HEK293 (cell line): ENCODE measurements at regions not wholly inside any gene's neighbourhood (a gene's known extent, or its start where the extent isn't known, plus 50 kb on each side); places are given as distances from the start of the nearest gene placed in this dataset.

ENCODE experiments used
- CTCF ChIA-PET: fragments of 350-600 bp; formaldehyde crosslinking; extraction: SDS; loops from one replicate; lab custom pipeline; 2021; ENCODE audit warnings: antibody characterized with exemption; lab: Yijun Ruan, JAX
- POLR2A ChIA-PET: fragments of 300-600 bp; formaldehyde crosslinking; extraction: SDS; loops from one replicate; lab custom pipeline; 2020; ENCODE audit warnings: antibody characterized with exemption, inconsistent platforms; lab: Yijun Ruan, JAX
- H3K27ac ChIP-seq: fragments of 200-500 bp; sonication (Bioruptor generic); 2 replicates; pipeline ENCODE4 v1.5.1; 2014; ENCODE audit warnings: low read depth, low read length, control low read depth, inconsistent platforms; ENCODE audit errors: extremely low read depth
- H3K36me3 ChIP-seq, 2 experiments: fragments of 200-500 bp in 1 of 2; sonication (Bioruptor generic) in 1 of 2; 1 replicate in 1 of 2; 2 replicates in 1 of 2; pipeline ENCODE4 v1.5.1; 2014 to 2017; ENCODE audit warnings: inconsistent platforms in 2 of 2, low read length in 2 of 2; ENCODE audit not compliant: control insufficient read depth in 2 of 2, insufficient read depth in 1 of 2
- H3K4me1 ChIP-seq: fragments of 200-500 bp; sonication (Bioruptor generic); 2 replicates; pipeline ENCODE4 v1.5.1; 2014; ENCODE audit warnings: mild to moderate bottlenecking, low read length, inconsistent platforms; ENCODE audit not compliant: control insufficient read depth, insufficient read depth
- H3K4me3 ChIP-seq: 2 replicates; pipeline ENCODE4 v1.5.1; 2011; ENCODE audit warnings: low read depth, mild to moderate bottlenecking, control low read depth, low read length, moderate library complexity
- H3K9me3 ChIP-seq: fragments of 200-500 bp; sonication (Bioruptor generic); 2 replicates; pipeline ENCODE4 v1.5.1; 2014; ENCODE audit warnings: low read depth, low read length, inconsistent platforms; ENCODE audit not compliant: control insufficient read depth, insufficient read depth
- BCL11B ChIP-seq: fragments of 450-650 bp; formaldehyde crosslinking; IDR thresholded peaks from 2 replicates; pipeline ENCODE4 v1.5.1; 2016; ENCODE audit warnings: low read depth, missing biosample characterization, missing genetic modification characterization
- BCL6B ChIP-seq: fragments of 450-650 bp; formaldehyde crosslinking; IDR thresholded peaks from 2 replicates; pipeline ENCODE4 v1.5.1; 2017; ENCODE audit warnings: missing biosample characterization, missing genetic modification characterization
- FEZF1 ChIP-seq: fragments of 450-650 bp; formaldehyde crosslinking; IDR thresholded peaks from 2 replicates; pipeline ENCODE4 v1.5.1; 2016; ENCODE audit warnings: missing biosample characterization, missing genetic modification characterization
- PRDM10 ChIP-seq: fragments of 450-650 bp; formaldehyde crosslinking; IDR thresholded peaks from 2 replicates; pipeline ENCODE4 v1.5.1; 2016; ENCODE audit warnings: missing biosample characterization, missing genetic modification characterization
- REST ChIP-seq: fragments of 450-650 bp; formaldehyde crosslinking; IDR thresholded peaks from 2 replicates; pipeline ENCODE4 v1.5.1; 2016; ENCODE audit warnings: missing biosample characterization, missing genetic modification characterization
- SCRT2 ChIP-seq: fragments of 450-650 bp; formaldehyde crosslinking; IDR thresholded peaks from 2 replicates; pipeline ENCODE4 v1.5.1; 2016; ENCODE audit warnings: missing biosample characterization, missing genetic modification characterization
- ZBTB20 ChIP-seq: fragments of 450-650 bp; formaldehyde crosslinking; IDR thresholded peaks from 2 replicates; pipeline ENCODE4 v1.5.1; 2016; ENCODE audit warnings: missing biosample characterization, missing genetic modification characterization
- ZNF121 ChIP-seq: fragments of 450-650 bp; formaldehyde crosslinking; IDR thresholded peaks from 2 replicates; pipeline ENCODE4 v1.5.1; 2016; ENCODE audit warnings: missing biosample characterization, missing genetic modification characterization
- ZNF132 ChIP-seq: fragments of 450-650 bp; formaldehyde crosslinking; IDR thresholded peaks from 2 replicates; pipeline ENCODE4 v1.5.1; 2017; ENCODE audit warnings: missing biosample characterization, missing genetic modification characterization, borderline replicate concordance
- ZNF184 ChIP-seq: fragments of 450-650 bp; IDR thresholded peaks from 2 replicates; pipeline ENCODE4 v1.5.1; 2018; ENCODE audit warnings: missing biosample characterization, mild to moderate bottlenecking, missing genetic modification characterization
- ZNF214 ChIP-seq: fragments of 450-650 bp; formaldehyde crosslinking; IDR thresholded peaks from 2 replicates; pipeline ENCODE4 v1.5.1; 2017; ENCODE audit warnings: missing biosample characterization, mild to moderate bottlenecking, missing genetic modification characterization, borderline replicate concordance
- ZNF449 ChIP-seq: fragments of 450-650 bp; formaldehyde crosslinking; IDR thresholded peaks from 2 replicates; pipeline ENCODE4 v1.5.1; 2017; ENCODE audit warnings: missing biosample characterization, mild to moderate bottlenecking, missing genetic modification characterization, moderate library complexity
- ZNF529 ChIP-seq: fragments of 450-650 bp; formaldehyde crosslinking; IDR thresholded peaks from 2 replicates; pipeline ENCODE4 v1.5.1; 2017; ENCODE audit warnings: missing genetic modification characterization, missing biosample characterization; ENCODE audit not compliant: insufficient replicate concordance
- ZNF548 ChIP-seq: fragments of 450-650 bp; formaldehyde crosslinking; IDR thresholded peaks from 2 replicates; pipeline ENCODE4 v1.5.1; 2016; ENCODE audit warnings: missing biosample characterization, missing genetic modification characterization
- ZNF561 ChIP-seq: fragments of 450-650 bp; IDR thresholded peaks from 2 replicates; pipeline ENCODE4 v1.5.1; 2018; ENCODE audit warnings: missing biosample characterization, missing genetic modification characterization, borderline replicate concordance
- ZNF624 ChIP-seq: fragments of 450-650 bp; formaldehyde crosslinking; IDR thresholded peaks from 2 replicates; pipeline ENCODE4 v1.5.1; 2017; ENCODE audit warnings: missing biosample characterization, missing genetic modification characterization
- ZSCAN18 ChIP-seq: fragments of 450-650 bp; formaldehyde crosslinking; IDR thresholded peaks from 2 replicates; pipeline ENCODE4 v1.5.1; 2016; ENCODE audit warnings: missing biosample characterization, missing genetic modification characterization

GRCh38 chr3:127445581-127446343, 144.8 kb downstream of the TPRA1 start:
- Histone ChIP-seq H3K27ac (no peak overlapping the region), H3K4me1 (no peaks in the 10 kb centered on the region), H3K4me3 (no peak overlapping the region), H3K36me3 (no peaks in the 10 kb centered on the region), H3K9me3 (no peaks in the 10 kb centered on the region)
- ChIA-PET CTCF (interaction anchor here (2.0 kb wide), 1 partner anchor 10 kb away, joined by 11 read pairs; no protein-coding TSS in a partner anchor), POLR2A (no interaction called here)
- TF ChIP-seq BCL6B (tag by site-specific recombination) (no peak), ZNF449 (tag by site-specific recombination) (no peak), SCRT2 (tag by site-specific recombination) (peak; percentile 61; the same call in 1 of the 2 replicates)

- Histone ChIP-seq H3K27ac (no peak overlapping the region), H3K9me3 (no peaks in the 10 kb centered on the region), H3K4me3 (no peak overlapping the region), H3K4me1 (no peaks in the 10 kb centered on the region), H3K36me3 (no peaks in the 10 kb centered on the region)
- ChIA-PET POLR2A (no interaction called here), CTCF (interaction anchor here (0.6 kb wide), 1 partner anchor 9 kb away, joined by 3 read pairs; no protein-coding TSS in a partner anchor)
- TF ChIP-seq ZNF529 (tag by site-specific recombination) (no peak), ZNF548 (no peak)
Observed at GRCh38 chr3:127444761-127445160, 145.8 kb downstream of the TPRA1 start.

- H3K9me3 ChIP-seq, result no peaks in the 10 kb centered on the region
- H3K27ac ChIP-seq, result no peak overlapping the region
- H3K36me3 ChIP-seq, result no peaks in the 10 kb centered on the region
- POLR2A ChIA-PET, result no interaction called here
- no peaks in the 10 kb centered on the region for H3K4me1 ChIP-seq
- CTCF ChIA-PET, result interaction anchor here (0.6 kb wide), 1 partner anchor 8 kb away, joined by 3 read pairs; no protein-coding TSS in a partner anchor
- no peak overlapping the region for H3K4me3 ChIP-seq
- no peak for TF ChIP-seq PRDM10 (tag by site-specific recombination)
- no peak for TF ChIP-seq BCL11B (tag by site-specific recombination)
- TF ChIP-seq ZNF624 (tag by site-specific recombination), result no peak
- no peak for TF ChIP-seq ZSCAN18 (tag by site-specific recombination)
- no peak for TF ChIP-seq ZNF132 (tag by site-specific recombination)
- no peak for TF ChIP-seq ZNF561
- TF ChIP-seq FEZF1 (tag by site-specific recombination), result no peak
- no peak for TF ChIP-seq ZNF121 (tag by site-specific recombination)
- no peak for TF ChIP-seq REST (tag by site-specific recombination)
- TF ChIP-seq ZNF214 (tag by site-specific recombination), result no peak
- TF ChIP-seq ZBTB20 (tag by site-specific recombination), result no peak
- no peak for TF ChIP-seq ZNF184 (tag by site-specific recombination)
Observed at GRCh38 chr3:127443581-127444375, 146.8 kb downstream of the TPRA1 start.
